ENCODE measurements at regions not wholly inside any gene's neighbourhood (a gene's known extent, or its start where the extent isn't known, plus 50 kb on each side); places are given as distances from the start of the nearest gene placed in this dataset.

GRCh38 chr2:17328161-17328560 lies 190.1 kb downstream of the RAD51AP2 start:
- Histone ChIP-seq H3K27me3 (replicated peaks in 1 of 4; ENCODE audit: control extremely low read depth in 1 of 4, control insufficient read depth in 3 of 4, insufficient read depth in 4 of 4, low read length in 3 of 4) (no peaks in the 10 kb centered on the region), H3K9ac (ENCODE audit: low read length) (no peak overlapping the region), H3K79me2 (ENCODE audit: control insufficient read depth, insufficient read depth, low read length) (no peaks in the 10 kb centered on the region), H3K4me3 (ENCODE audit: control extremely low read depth in 1 of 5, extremely low read depth in 1 of 5, insufficient read depth in 1 of 5, low read depth in 2 of 5, low read length in 4 of 5) (no peak overlapping the region), H3K36me3 (replicated peaks in 1 of 2; ENCODE audit: control extremely low read depth in 1 of 2, control insufficient read depth in 1 of 2, extremely low read depth in 1 of 2, insufficient read depth in 2 of 2, low read length in 1 of 2) (no peaks in the 10 kb centered on the region), H3K9me3 (ENCODE audit: control extremely low read depth in 1 of 3, control insufficient read depth in 2 of 3, insufficient read depth in 1 of 3, low read length in 2 of 3) (no peaks in the 10 kb centered on the region), H3K4me2 (replicated peaks; ENCODE audit: low read depth, low read length, poor library complexity, severe bottlenecking) (no peak overlapping the region), H3K4me1 (ENCODE audit: control insufficient read depth in 2 of 2, insufficient read depth in 2 of 2, low read length in 2 of 2) (no peaks in the 10 kb centered on the region), H2AFZ (ENCODE audit: insufficient read depth, low read depth, low read length, poor library complexity, severe bottlenecking) (no peak overlapping the region), H4K20me1 (ENCODE audit: control insufficient read depth, insufficient read depth, low read length, poor library complexity, severe bottlenecking) (no peaks in the 10 kb centered on the region), H3K27ac (ENCODE audit: low read length in 2 of 2) (no peak overlapping the region)
- Mint-ChIP-seq H3K27ac (no peak overlapping the region), H3K9me3 (ENCODE audit: insufficient read depth) (no peaks in the 10 kb centered on the region), H3K4me1 (no peaks in the 10 kb centered on the region), H3K27me3 (peaks cover 10% of the 10 kb centered on the region), H3K4me3 (no peak overlapping the region)
- intact Hi-C loops (cut with micrococcal nuclease): no loop called here
- ChIA-PET CTCF (no interaction called here), POLR2A (no interaction called here)
- TF ChIP-seq CTCF (IDR thresholded peaks at IDR 0.05) (no peak), EZH2 (IDR thresholded peaks at IDR 0.05; ENCODE audit: borderline replicate concordance, insufficient read depth, low read depth, low read length, poor library complexity, severe bottlenecking) (no peak)
- no CpG with 5 or more reads among the region's 1 CpG for WGBS (ENCODE audit: insufficient coverage)
- DNase-seq: no peak
- no peak for ATAC-seq (ENCODE audit: low read depth)

GRCh38 chr2:17327649-17328048 lies 190.6 kb downstream of the RAD51AP2 start:
- Histone ChIP-seq H3K9ac (ENCODE audit: low read length) (no peak overlapping the region), H2AFZ (ENCODE audit: insufficient read depth, low read depth, low read length, poor library complexity, severe bottlenecking) (no peak overlapping the region), H3K36me3 (replicated peaks in 1 of 2; ENCODE audit: control extremely low read depth in 1 of 2, control insufficient read depth in 1 of 2, extremely low read depth in 1 of 2, insufficient read depth in 2 of 2, low read length in 1 of 2) (no peaks in the 10 kb centered on the region), H4K20me1 (ENCODE audit: control insufficient read depth, insufficient read depth, low read length, poor library complexity, severe bottlenecking) (no peaks in the 10 kb centered on the region), H3K9me3 (ENCODE audit: control extremely low read depth in 1 of 3, control insufficient read depth in 2 of 3, insufficient read depth in 1 of 3, low read length in 2 of 3) (no peaks in the 10 kb centered on the region), H3K4me3 (ENCODE audit: control extremely low read depth in 1 of 5, extremely low read depth in 1 of 5, insufficient read depth in 1 of 5, low read depth in 2 of 5, low read length in 4 of 5) (no peak overlapping the region), H3K27ac (ENCODE audit: low read length in 2 of 2) (no peak overlapping the region), H3K4me1 (ENCODE audit: control insufficient read depth in 2 of 2, insufficient read depth in 2 of 2, low read length in 2 of 2) (no peaks in the 10 kb centered on the region), H3K4me2 (replicated peaks; ENCODE audit: low read depth, low read length, poor library complexity, severe bottlenecking) (no peak overlapping the region), H3K27me3 (replicated peaks in 1 of 4; ENCODE audit: control extremely low read depth in 1 of 4, control insufficient read depth in 3 of 4, insufficient read depth in 4 of 4, low read length in 3 of 4) (no peaks in the 10 kb centered on the region), H3K79me2 (ENCODE audit: control insufficient read depth, insufficient read depth, low read length) (no peaks in the 10 kb centered on the region)
- H3K4me1 Mint-ChIP-seq: no peaks in the 10 kb centered on the region
- H3K27ac Mint-ChIP-seq: no peak overlapping the region
- intact Hi-C loops (cut with micrococcal nuclease): no loop called here
- no peak overlapping the region for H3K4me3 Mint-ChIP-seq
- ChIA-PET POLR2A (no interaction called here), CTCF (no interaction called here)
- 80% methylated on average over 2 of the region's 4 CpGs for whole genome bisulfite sequencing (ENCODE audit: insufficient coverage)
- DNase-seq (no peak), ATAC-seq (ENCODE audit: low read depth) (no peak)
- H3K27me3 Mint-ChIP-seq: peaks cover 10% of the 10 kb centered on the region
- TF ChIP-seq EZH2 (IDR thresholded peaks at IDR 0.05; ENCODE audit: borderline replicate concordance, insufficient read depth, low read depth, low read length, poor library complexity, severe bottlenecking) (no peak), CTCF (IDR thresholded peaks at IDR 0.05) (no peak)
- no peaks in the 10 kb centered on the region for H3K9me3 Mint-ChIP-seq (ENCODE audit: insufficient read depth)
